ENCODE measurements at regions not wholly inside any gene's neighbourhood (a gene's known extent, or its start where the extent isn't known, plus 50 kb on each side); places are given as distances from the start of the nearest gene placed in this dataset.

GRCh38 chr3:56884387-56884786 is 82.6 kb upstream of the ARHGEF3 start:
- TF ChIP-seq, protein P1, sequence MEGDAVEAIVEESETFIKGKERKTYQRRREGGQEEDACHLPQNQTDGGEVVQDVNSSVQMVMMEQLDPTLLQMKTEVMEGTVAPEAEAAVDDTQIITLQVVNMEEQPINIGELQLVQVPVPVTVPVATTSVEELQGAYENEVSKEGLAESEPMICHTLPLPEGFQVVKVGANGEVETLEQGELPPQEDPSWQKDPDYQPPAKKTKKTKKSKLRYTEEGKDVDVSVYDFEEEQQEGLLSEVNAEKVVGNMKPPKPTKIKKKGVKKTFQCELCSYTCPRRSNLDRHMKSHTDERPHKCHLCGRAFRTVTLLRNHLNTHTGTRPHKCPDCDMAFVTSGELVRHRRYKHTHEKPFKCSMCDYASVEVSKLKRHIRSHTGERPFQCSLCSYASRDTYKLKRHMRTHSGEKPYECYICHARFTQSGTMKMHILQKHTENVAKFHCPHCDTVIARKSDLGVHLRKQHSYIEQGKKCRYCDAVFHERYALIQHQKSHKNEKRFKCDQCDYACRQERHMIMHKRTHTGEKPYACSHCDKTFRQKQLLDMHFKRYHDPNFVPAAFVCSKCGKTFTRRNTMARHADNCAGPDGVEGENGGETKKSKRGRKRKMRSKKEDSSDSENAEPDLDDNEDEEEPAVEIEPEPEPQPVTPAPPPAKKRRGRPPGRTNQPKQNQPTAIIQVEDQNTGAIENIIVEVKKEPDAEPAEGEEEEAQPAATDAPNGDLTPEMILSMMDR (conservative IDR thresholded peaks at IDR 0.05; ENCODE audit: low read length) = no peak
- no peak for TF ChIP-seq EZH2phosphoT487 (IDR thresholded peaks at IDR 0.05; ENCODE audit: borderline replicate concordance)
